ENCODE measurements at regions not wholly inside any gene's neighbourhood (a gene's known extent, or its start where the extent isn't known, plus 50 kb on each side); places are given as distances from the start of the nearest gene placed in this dataset.

DNA sequence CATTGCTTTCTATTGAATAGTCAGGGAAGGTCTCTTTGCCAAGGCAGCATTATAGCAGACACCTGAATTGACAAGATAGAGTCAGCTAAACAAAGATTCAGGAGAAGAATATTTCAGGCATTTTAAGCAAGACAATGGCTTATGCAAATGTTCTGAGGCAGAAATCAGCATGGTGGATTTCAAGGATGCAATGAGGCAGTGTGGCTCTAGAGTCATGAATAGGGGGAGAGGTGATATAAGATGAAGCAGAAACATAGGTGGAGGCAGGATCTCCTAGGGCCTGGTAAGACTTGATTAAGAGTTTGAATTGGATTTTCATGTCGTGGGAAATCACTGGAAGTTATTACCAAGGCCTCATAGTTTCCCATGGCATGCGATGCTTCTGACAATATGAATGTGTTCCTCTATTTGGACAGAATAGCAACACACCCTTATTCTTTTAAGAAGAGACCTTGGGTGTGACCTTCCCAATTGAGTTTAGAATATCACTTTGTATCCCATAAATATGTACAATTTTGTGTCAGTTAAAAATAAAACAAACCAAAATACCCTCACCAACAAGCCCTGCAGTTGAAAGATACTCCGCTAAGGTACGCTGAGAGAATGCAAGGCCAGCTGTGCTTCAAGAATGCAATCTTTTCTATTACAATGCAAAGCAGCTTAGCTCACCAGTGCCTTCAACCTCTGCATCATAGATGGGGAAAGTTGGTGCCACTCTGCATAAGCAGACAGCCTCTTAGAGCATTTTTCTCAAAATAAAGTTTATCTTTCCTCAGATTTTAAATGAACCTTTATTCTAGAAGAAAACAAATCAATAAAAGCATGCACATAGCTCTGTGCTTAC lies 139.6 kb upstream of the SALL1 start:
- 54 to 63% (median 63%) methylated on average over 4 of the region's 4 CpGs for WGBS, 3 donors
- Histone ChIP-seq H3K36me3 (ENCODE audit: insufficient read depth in 1 of 2, low read depth in 1 of 2) (no peaks in the 10 kb centered on the region), H3K9me3 (no peaks in the 10 kb centered on the region), H3K27me3 (ENCODE audit: insufficient read depth in 3 of 3, low read length in 2 of 3) (no peaks in the 10 kb centered on the region), H3K4me1 (no peaks in the 10 kb centered on the region), H3K4me3 (no peak overlapping the region), H3K27ac (no peak overlapping the region)
- ATAC-seq (no peak), DNase-seq (no peak)
- intact Hi-C loops (cut with DNase I) = no loop called here
- TF ChIP-seq, protein P1, sequence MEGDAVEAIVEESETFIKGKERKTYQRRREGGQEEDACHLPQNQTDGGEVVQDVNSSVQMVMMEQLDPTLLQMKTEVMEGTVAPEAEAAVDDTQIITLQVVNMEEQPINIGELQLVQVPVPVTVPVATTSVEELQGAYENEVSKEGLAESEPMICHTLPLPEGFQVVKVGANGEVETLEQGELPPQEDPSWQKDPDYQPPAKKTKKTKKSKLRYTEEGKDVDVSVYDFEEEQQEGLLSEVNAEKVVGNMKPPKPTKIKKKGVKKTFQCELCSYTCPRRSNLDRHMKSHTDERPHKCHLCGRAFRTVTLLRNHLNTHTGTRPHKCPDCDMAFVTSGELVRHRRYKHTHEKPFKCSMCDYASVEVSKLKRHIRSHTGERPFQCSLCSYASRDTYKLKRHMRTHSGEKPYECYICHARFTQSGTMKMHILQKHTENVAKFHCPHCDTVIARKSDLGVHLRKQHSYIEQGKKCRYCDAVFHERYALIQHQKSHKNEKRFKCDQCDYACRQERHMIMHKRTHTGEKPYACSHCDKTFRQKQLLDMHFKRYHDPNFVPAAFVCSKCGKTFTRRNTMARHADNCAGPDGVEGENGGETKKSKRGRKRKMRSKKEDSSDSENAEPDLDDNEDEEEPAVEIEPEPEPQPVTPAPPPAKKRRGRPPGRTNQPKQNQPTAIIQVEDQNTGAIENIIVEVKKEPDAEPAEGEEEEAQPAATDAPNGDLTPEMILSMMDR (IDR thresholded peaks at IDR 0.05) = no peak

DNA sequence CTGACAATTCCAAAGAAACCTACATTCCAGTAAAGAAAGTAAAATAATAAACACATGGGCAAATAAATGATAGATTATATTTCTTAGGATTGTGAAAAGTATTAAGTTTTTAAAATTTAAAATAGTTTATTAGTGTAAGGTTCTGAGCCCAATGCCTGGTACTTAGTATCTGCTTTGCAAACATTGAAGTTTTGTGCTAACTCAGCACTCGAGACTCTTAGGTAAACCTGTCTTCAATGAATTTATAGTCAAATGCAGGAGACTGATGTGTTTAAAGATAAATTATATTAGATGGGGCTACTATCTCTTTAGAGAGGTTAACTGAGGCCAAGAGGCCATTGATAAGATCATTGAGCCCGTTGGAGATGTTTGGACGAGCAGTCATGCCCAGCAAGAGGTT lies 138.3 kb upstream of the SALL1 start:
- ATAC-seq (no peak), DNase-seq (no peak)
- Histone ChIP-seq H3K9me3 (no peaks in the 10 kb centered on the region), H3K4me1 (no peaks in the 10 kb centered on the region), H3K27me3 (ENCODE audit: insufficient read depth in 3 of 3, low read length in 2 of 3) (no peaks in the 10 kb centered on the region), H3K4me3 (no peak overlapping the region), H3K36me3 (ENCODE audit: insufficient read depth in 1 of 2, low read depth in 1 of 2) (no peaks in the 10 kb centered on the region), H3K27ac (no peak overlapping the region)
- intact Hi-C loops (cut with DNase I) = no loop called here
- TF ChIP-seq, protein P1 (IDR thresholded peaks at IDR 0.05) = no peak
- 24 to 34% (median 27%) methylated on average over 3 of the region's 3 CpGs for WGBS, 3 donors

DNA sequence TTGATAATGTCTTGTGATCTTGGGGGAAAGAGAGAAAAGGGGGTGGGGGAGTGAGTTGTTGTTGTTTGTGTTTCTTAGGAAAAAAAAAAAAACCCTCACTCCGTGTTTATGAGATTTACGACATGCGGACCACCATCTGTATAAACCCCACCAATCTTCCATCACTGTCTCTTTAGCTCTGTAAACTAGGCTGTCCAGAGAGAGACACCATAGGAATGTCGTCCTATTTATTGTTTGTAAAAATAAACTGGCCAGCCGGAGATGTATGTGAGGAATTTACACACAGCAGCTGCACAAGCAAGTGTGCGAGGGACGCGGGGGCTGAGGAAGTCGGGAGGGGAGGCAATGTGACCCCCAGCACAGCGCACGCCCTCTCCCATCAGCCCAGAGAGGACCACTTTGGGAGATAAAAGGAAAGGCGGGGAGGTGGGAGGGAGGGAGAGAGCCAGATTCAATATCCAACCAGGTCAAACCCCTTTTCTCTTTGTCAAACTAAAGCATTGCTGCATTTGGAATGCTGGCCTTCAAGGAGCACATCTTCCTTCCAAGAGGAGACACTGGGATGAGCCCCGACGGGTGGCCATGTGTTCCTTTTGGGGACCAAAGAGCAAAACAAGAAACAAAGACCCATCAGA lies 136.2 kb upstream of the SALL1 start:
- no peak overlapping the region for H3K27ac ChIP-seq
- DNase-seq (no peak), ATAC-seq (no peak)
- no peak overlapping the region for H3K4me3 ChIP-seq
- no peaks in the 10 kb centered on the region for H3K27me3 ChIP-seq (ENCODE audit: insufficient read depth in 3 of 3, low read length in 2 of 3)
- no peaks in the 10 kb centered on the region for H3K4me1 ChIP-seq
- TF ChIP-seq, protein P1 (IDR thresholded peaks at IDR 0.05) = no peak
- H3K9me3 ChIP-seq = no peaks in the 10 kb centered on the region
- WGBS, 3 donors = 27 to 34% (median 30%) methylated on average over 14 of the region's 14 CpGs
- no peaks in the 10 kb centered on the region for H3K36me3 ChIP-seq (ENCODE audit: insufficient read depth in 1 of 2, low read depth in 1 of 2)
- intact Hi-C loops (cut with DNase I) = no loop called here

DNA sequence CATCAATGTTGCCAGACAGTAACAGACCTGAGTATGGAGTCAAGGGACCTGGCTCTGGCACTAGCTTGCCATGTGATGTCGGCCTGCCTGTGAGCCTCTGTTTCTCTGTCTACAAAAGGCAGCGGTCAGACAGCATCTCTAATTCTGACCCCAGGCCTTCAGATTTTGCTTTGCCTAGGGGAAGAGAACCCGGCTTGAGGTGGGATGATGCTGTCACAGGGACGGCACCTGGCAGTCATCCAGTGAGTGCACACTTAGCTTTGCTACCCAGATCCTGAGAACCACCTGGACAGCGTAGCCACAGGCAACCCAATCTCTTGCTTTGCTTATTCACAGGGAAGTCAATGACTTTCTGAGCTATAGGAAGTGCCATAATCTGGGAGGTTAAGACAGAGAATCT lies 135.2 kb upstream of the SALL1 start:
- intact Hi-C loops (cut with DNase I) = no loop called here
- TF ChIP-seq, protein P1 (IDR thresholded peaks at IDR 0.05) = no peak
- 88 to 90% (median 89%) methylated on average over 5 of the region's 5 CpGs for WGBS, 3 donors
- H3K9me3 ChIP-seq = no peaks in the 10 kb centered on the region
- H3K4me1 ChIP-seq = no peaks in the 10 kb centered on the region
- H3K27me3 ChIP-seq (ENCODE audit: insufficient read depth in 3 of 3, low read length in 2 of 3) = no peaks in the 10 kb centered on the region
- H3K36me3 ChIP-seq (ENCODE audit: insufficient read depth in 1 of 2, low read depth in 1 of 2) = no peaks in the 10 kb centered on the region
- DNase-seq = no peak
- no peak for ATAC-seq
- no peak overlapping the region for H3K27ac ChIP-seq
- no peak overlapping the region for H3K4me3 ChIP-seq

Data from psoas muscle (tissue), 7 donors.